HG03354 (cell line): ENCODE measurements at regions not wholly inside any gene's neighbourhood (a gene's known extent, or its start where the extent isn't known, plus 50 kb on each side); places are given as distances from the start of the nearest gene placed in this dataset.

Experiments used
- ATAC-seq: cut with Tn5 transposase; IDR thresholded peaks from one replicate; pipeline ENCODE4 v1.9.1; 2021; ENCODE audit warnings: mild to moderate bottlenecking; ENCODE audit not compliant: unreplicated experiment, poor library complexity, severe bottlenecking

DNA sequence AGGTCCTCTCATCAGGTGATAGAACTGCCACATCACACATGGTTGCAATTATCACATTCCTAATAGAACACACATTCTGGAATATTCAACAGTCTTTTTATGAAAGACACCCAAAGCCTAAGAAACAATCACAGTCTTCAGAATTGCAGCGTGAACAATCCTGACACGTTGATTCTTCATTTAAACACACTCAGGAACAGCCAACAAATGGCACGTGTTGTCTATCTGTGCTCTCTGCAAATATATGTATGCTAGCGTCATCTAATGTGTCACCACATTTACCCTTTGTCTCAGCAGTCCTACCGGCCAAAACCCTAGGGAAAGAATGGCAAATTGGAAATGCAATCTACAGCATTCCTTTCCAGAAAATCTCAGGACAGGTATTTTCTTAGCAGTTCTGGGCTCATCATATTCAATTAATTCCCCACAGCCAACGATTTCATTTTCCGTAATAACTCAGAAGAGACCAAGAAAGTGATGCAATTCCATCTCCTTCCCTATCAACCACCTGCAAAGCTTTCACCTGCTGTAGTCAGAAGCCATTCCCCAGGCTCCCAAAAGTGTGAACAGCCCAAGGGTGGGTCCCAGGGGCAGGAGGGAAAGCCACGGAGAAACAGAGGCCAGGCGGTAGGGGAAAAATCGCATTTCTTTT lies 280.3 kb upstream of the JARID2 start:
- ATAC-seq, result no peak

DNA sequence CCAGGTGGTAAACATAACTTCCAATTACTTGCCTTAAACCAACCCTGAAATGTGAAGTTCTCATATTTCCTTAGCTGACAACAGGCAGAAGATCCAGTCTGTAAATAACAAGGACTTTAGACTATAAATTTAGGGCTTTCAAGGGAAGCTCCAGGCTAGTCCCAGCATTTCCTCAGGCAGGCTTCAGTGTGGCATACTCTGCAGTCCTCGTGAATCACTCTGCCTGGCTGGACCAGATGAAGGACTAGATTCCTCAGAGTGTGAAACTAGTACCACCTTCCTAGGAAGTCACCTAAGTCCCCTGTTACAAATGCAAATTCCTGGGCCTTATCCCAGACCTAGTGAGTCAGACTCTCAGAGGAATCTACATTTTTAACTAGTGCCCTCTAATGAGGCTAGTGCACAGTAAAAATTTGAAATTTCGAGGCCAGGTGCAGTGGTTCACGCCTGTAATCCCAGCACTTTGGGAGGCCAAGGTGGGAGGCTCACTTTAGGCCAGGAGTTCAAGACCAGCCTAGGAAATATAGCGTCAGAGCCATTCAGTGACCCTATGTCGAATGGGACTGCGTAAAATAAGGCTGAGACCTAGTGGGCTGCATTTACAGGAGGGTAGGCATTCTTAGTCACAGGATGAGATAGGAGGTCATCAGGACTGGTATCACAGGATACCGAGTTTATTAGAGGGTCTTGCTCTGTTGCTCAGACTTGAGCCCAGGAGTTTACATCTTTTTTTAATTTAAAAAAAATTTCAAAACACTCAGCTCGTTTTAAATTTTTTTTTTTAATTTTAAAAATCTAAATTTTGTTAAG lies 279.6 kb upstream of the JARID2 start:
- ATAC-seq, result no peak

DNA sequence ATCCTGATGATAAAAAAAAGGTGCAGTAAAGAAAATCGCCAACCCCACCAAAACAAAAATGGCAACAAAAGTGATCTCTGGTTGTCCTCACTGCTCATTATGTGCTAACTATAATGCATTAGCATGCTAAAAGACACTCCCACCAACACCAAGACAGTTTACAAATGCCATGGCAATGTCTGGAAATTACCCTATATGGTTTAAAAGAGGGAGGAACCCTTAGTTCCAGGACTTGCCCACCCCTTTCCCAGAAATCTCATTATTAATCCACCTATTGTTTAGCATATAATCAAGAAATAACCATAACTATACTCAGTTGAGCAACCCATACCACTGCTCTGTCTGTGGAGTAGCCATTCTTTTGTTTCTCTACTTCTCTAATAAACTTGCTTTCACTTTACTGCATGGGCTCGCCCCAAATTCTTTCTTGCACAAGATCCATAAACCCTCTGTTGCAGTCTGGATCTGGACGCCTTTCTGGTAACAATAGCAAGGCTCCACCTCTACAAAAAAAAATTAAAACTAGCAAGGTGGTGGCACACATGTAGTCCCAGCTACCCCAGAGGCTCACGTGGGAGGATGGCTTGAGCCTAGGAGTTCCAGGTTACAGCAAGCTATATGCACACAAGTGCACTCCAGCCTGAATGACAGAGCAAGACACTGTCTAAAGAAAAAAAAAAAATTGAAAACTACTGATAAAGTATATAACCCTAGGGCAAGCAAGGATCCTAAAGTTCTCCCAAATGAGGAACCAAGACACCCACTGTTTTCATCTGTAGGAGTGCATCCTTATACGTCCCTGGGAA lies 278.8 kb upstream of the JARID2 start:
- no peak for ATAC-seq

DNA sequence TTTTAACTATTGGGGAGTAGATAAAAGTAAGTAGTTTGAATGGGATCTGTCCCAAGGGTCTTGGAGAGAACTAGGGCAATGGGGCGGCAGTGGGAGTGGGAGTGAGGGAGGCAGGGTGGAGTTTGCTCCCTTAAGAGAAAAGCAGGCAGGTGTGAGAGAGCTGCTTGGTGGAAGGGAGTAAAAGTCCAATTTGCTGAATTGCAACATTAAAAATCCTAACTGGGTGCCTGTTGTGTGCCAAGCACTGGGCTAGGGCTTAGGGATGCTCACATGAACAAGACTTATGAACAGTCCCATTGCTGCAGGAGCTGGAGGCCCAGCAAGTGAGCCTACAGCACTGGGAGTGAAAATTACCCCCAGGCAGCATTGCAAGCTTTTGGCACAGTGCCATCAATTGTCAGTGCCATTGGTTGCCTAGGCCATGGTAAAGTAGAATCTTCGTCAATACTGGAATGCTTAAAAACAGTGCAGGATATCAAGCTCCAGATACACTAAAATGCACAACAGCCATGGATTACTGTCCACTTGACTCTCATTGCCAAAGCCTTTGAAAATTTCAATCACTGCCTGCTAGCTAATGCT lies 277.7 kb upstream of the JARID2 start:
- no peak for ATAC-seq

DNA sequence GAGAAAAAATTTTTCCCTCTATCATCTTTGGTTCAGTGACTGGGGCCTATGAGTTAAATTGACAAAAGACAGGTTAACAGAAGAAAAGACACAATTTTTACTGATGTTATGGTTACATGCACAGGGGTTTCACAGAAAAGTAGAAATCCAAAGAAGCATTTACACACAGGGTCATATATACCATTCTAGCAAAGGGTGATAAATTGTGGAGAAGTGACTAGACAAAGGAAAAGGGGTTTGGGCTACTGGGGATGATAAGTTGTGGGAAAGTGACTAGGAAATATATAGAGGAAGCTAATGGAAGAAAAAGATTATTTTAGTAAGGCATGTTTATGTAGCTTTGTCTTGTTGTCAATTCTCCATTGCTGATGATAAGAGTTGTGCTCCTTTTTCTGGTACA lies 276.7 kb upstream of the JARID2 start:
- no peak for ATAC-seq

DNA sequence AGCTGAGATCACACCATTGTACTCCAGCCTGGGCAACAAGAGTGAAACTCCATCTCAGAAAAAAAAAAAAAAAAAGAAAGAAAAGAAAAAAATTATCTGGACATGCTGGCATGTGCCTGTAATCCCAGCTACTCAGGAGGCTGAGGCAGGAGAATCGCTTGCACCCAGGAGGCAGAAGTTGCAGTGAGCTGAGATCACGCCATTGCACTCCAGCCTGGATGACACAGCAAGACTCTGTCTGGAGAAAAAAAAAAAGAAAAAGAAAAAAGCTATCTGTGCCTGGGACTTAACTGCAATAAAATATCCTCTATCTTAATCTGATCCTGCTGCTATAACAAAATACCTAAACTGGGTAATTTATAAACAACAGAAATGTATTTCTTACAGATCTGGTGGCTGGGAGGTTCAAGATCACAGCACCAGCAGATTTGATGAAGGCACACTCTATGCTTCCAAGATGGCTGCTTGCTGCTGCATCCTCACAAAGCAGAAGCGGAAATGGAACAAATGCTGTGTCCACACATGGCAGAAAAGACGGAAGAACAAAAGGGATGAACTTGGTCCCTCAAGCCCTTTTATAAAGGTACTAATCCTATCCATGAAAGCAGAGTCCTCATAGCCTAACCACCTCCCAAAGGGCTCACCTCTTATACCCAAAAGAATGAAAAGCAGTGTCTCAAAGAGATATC lies 273.3 kb upstream of the JARID2 start:
- ATAC-seq, result no peak

DNA sequence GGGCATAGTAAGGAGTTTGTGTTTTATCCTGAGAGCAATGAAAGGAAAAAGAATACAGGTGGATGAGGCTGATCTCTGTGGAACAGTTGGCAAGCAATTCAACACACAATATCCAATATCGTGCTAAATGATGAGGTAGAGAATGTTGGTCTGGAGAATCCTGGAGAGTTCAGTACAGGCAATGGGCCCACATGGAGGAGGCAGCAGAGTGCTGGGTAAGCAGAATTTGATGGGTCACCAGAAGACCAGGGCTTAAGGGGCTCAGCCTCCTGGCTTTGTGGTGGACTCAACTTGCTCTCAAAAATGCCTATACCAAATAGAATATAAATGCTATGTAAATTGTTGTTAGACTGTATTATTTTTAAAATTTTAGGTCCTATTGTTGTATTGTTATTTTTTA lies 271.5 kb upstream of the JARID2 start:
- no peak for ATAC-seq

DNA sequence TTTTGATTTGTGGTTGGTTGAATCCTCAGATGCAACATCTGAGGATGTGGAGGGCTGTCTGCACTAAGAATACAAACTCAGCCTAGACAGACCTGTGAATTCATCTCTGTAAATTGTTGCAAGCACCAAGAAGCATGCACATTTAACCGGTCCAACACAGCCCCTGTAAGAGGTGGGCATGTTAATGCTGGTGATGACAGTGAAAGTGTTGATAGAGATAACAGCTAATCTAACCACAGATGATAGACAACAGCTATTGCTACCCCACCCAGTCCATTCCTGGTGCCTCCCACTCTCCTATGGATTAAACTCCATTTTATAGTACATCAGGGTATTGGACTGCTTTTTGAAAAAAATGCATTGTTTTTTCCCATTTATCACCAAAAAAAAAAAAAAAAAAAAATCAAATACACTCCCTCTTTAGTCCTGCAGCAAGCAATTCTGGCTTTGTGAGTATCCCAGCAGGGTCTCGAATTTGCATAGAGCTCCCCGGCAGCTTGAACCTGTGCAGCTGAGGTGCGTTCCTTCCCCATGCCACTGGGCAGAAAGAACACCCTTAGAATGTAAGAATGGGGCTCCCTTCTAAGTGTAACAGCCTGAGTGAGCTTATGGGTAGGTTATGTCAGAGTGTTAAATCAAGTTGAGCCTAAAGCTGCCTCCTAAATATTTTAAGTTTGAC lies 270.9 kb upstream of the JARID2 start:
- ATAC-seq, result no peak

DNA sequence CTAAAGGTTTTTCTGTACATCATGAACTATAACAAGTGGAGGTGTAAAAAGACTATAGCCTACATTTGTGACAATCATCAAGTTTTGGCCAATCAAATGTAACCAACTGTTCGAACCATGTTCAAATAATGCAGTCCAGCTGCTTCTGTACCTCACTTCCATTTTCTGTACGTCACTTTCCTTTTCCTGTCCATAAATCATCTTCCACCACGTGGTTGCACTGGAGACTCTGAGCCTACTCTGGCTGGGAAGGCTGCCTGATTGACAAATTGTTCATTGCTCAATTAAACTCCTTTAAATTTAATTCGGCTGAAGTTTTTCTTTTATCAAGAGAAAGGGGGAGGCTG lies 270.4 kb upstream of the JARID2 start:
- no peak for ATAC-seq

DNA sequence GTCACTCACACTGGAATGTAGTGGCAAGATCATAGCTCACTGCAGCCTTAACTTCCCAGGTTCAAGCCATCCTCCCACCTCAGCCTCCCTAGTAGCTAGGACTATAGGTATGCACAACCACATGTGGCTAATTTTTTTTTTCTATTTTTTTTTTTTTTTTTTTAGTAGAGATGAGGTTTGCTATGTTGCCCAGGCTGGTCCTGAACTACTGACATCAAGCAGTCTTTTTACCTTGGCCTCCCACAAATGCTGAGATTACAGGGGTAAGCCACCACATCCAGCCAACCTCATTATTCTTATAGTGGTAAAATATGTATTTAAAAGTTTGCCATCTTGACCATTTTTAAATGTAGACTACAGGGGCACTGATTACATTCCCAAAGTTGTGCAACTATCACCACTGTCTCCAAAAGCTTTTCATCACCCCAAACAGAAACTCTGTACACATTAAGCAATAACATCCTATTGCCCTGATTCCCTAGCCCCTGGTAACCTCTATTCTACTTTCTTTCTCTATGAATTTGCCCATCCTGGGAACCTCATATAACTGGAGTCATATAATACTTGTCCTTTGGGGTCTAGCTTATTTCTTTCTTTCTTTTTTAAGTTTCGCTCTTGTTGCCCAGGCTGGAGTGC lies 268.0 kb upstream of the JARID2 start:
- no peak for ATAC-seq

DNA sequence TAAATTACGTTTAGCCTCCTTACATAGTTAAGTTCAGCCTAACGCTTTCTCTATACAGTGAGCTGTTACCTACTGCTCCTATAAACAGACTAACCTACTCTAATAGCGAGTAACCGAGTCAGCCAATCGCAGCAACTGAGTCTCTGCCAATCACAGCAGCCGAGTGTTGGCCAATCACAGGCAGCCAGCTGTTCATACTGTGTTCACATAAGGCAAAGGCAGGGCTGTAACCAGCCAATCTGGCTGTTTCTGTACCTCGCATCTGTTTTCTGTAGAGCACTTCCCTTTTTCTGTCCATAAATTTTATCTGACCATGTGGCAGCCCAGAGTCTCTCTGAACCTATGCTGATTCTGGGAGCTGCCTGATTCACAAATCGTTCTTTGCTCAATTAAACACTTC lies 263.9 kb upstream of the JARID2 start:
- ATAC-seq, result no peak

DNA sequence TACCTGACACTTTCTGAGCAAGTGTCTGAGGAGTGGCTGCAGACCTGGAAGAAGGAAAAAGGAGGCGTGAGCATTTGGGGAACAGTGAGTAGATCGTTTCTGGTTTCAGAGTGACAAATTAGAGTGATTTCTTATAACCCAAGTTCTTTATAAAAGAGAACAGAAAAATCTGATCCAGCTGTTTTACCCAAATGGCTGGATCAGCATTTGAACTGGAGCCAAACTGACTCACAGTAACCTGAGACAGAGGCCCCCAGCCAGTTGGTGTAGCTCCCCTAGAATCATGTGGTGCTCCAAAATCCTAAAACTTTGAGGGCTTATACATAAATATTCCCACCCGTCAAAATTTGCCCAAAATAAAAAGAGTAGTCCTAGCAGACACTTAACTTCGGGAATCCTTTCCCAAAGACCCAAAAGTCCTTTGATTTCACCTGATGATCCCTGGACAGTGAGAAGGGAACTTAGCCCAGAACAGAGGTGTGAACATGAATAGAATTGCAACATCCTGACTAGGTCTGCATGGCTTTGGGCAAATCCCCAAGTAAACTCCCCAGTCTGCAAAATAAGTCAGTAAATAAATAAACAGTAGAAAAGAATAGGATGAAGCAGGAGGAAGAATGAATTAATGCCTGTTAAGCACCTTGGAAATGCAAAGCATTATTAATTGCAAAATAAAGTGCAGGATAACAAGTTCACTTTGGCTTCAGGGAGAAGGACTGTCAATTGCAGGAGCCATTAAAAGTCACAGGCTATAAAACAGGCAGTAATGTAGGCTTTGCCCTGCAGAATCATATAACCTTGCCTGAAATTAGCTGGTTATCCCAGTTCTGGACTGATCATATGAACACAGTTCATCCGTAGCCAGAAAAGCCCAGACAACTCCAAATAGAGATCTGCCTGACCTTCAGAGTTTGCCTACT lies 262.0 kb upstream of the JARID2 start:
- ATAC-seq, result no peak

DNA sequence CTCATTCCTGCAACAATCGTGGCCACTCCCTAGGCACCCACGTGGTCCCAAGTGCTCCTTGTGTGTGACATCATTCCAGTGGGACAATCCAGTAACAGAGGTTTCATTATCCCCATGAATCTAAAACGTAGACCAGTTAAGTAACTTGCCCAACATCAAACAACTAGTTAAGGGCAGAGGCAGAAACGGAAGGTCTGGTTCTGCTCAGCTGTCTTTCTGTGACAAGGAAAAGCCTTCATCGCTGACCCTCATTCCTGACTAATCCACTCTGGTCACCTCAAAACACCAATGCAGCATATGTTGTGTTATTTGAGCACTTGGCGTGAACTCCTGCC lies 261.4 kb upstream of the JARID2 start:
- no peak for ATAC-seq

DNA sequence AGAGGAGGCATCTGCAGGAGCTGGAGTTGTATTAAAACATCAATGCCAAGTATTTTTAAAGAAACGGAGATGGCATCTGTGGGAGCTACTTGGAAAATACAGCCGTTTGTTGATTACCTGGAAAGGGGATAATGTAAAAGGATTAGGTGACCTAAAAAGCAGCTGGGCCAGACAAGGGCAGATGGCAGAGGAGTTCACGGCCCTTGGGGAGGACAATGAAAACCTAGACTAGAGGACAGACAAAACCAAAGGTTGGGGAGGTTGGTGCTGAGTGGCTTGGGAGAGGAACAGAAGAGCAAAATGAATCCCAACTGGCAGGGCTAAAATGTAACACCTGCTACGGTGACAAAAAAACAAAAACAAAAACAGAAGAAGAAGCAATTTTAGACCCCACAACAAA lies 260.5 kb upstream of the JARID2 start:
- no peak for ATAC-seq

DNA sequence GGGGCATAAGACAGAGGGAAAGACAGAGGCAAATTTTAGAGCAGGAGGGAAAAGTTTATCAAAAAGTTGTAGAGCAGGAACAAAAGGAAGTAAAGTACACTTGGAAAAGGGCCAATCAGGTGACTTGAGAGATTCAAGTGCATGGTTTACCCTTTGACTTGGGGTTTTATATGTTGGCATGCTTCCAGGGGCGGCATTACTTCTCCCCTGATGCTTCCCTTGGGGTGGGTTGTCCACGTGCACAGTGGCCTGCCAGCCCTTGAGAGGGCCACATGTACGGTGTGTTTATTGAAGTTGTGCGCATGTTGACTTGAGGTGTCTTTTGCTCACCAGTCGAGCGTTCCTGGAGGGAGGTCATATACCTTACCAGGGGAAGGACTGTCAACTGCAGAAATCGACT lies 259.5 kb upstream of the JARID2 start:
- no peak for ATAC-seq

DNA sequence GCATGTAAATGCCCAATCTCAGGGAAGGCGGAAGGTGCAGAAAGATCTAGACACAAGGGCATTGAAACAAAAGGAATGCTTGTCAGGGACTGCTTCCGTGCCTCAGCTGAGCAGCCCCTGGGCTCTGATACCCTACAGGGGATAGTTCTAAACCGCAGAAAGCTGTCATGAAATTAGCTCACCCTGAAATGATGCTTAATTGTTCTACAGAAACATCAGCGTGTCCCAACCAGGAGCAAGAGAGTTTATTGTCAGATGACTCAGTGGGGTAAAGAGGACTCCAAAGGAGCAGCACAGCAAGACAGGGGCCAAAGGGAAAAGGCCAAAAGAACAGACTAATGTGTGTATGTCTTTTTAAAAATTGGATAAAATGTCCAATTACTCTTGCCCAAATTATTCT lies 258.4 kb upstream of the JARID2 start:
- no peak for ATAC-seq

DNA sequence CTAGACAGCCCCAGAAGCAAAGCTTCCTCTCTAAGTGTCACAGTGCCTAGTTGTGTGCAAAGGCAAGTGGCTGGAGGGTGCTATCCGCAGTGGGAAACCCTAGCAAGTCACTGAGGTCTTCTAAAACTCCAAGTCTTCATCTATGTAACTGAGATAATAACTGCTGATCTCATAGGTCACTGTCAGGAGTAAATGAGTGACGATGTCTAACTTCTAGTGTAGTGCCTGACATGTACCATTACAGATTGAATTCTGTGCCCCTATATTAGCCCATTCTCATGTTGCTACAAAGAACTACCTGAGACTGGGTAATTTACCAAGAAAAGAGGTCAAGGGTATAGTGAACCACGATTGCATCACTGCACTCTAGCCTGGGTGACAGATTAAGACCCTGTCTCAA lies 253.5 kb upstream of the JARID2 start:
- ATAC-seq, result no peak

DNA sequence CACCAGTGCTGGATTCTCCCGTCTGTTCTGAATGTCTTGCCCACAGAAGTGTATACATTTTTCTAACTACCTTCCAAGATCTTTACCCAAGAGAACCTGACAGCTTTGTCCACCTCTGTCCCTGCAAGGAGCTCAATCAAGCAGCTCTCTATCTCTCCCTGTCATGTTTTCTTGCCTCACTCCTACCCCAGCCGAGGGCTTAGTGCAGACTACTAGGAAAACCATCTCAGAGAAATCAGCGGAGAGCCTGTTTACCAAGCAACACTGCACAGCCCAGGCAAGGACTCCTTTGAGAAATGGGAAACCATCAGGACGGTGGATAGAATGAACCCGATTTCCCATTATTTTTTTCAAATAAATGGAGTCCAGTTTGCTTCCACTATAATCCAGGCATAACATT lies 250.7 kb upstream of the JARID2 start:
- ATAC-seq, result no peak
